OCI-LY3 (cell line): ENCODE measurements at regions not wholly inside any gene's neighbourhood (a gene's known extent, or its start where the extent isn't known, plus 50 kb on each side); places are given as distances from the start of the nearest gene placed in this dataset.

ENCODE experiments used
- H2AFZ ChIP-seq: fragments of 200-600, 300-600 bp; shearing (Covaris generic); 2 replicates; pipeline ENCODE4 v1.6.0; 2014; ENCODE audit warnings: antibody characterized with exemption, low read depth, low read length
- H3K27ac ChIP-seq: fragments of 200-600, 300-600 bp; sonication (generic); 2 replicates; pipeline ENCODE4 v1.5.1; 2014; ENCODE audit warnings: mild to moderate bottlenecking, low read length, moderate library complexity, mixed read lengths
- H3K27me3 ChIP-seq: fragments of 200-600, 300-600 bp; sonication (generic); 2 replicates; pipeline ENCODE4 v1.6.1; 2014; ENCODE audit warnings: low read depth, low read length, mixed read lengths
- H3K36me3 ChIP-seq: fragments of 200-600, 300-600 bp; sonication (generic); replicated peaks from 2 replicates; pipeline ENCODE3; 2014; ENCODE audit warnings: low read depth, low read length, mixed read lengths
- H3K4me1 ChIP-seq: fragments of 300-600, 200-600 bp; sonication (generic); 2 replicates; pipeline ENCODE4 v1.6.1; 2014; ENCODE audit warnings: low read length, mixed read lengths
- H3K4me2 ChIP-seq: fragments of 200-600, 300-600 bp; sonication (generic); 2 replicates; pipeline ENCODE4 v1.6.1; 2014; ENCODE audit warnings: low read length, mixed read lengths
- H3K4me3 ChIP-seq: fragments of 300-600, 200-600 bp; sonication (generic); 2 replicates; pipeline ENCODE4 v1.5.1; 2014; ENCODE audit warnings: antibody characterized with exemption, mild to moderate bottlenecking, low read length, moderate library complexity
- H3K79me2 ChIP-seq: fragments of 300-600, 200-600 bp; shearing (Covaris generic); 2 replicates; pipeline ENCODE4 v1.6.1; 2014; ENCODE audit warnings: mild to moderate bottlenecking, low read length, mixed read lengths
- H3K9ac ChIP-seq: fragments of 300-600, 200-600 bp; shearing (Covaris generic); 2 replicates; pipeline ENCODE4 v1.6.0; 2014; ENCODE audit warnings: mild to moderate bottlenecking, low read length, moderate library complexity
- H3K9me3 ChIP-seq: fragments of 200-600, 300-600 bp; shearing (Covaris generic); 2 replicates; pipeline ENCODE4 v1.6.1; 2014; ENCODE audit warnings: low read length, mixed read lengths; ENCODE audit not compliant: insufficient read depth
- H4K20me1 ChIP-seq: fragments of 200-600, 300-600 bp; sonication (generic); 2 replicates; pipeline ENCODE4 v1.6.1; 2016; ENCODE audit warnings: low read length, mixed read lengths; ENCODE audit not compliant: insufficient read depth
- EZH2phosphoT487 ChIP-seq: fragments of 200-600 bp; shearing (Covaris generic); IDR thresholded peaks from 2 replicates; pipeline ENCODE4 v1.6.1; 2018; ENCODE audit warnings: antibody characterized with exemption, mixed run types, low read depth
- TF ChIP-seq, protein P1 (sequence below): fragments of 200-600, 300-600 bp; sonication (generic); IDR thresholded peaks from 2 replicates; pipeline ENCODE4 v1.5.1; 2014; ENCODE audit warnings: antibody characterized with exemption, low read length, low read depth

DNA sequence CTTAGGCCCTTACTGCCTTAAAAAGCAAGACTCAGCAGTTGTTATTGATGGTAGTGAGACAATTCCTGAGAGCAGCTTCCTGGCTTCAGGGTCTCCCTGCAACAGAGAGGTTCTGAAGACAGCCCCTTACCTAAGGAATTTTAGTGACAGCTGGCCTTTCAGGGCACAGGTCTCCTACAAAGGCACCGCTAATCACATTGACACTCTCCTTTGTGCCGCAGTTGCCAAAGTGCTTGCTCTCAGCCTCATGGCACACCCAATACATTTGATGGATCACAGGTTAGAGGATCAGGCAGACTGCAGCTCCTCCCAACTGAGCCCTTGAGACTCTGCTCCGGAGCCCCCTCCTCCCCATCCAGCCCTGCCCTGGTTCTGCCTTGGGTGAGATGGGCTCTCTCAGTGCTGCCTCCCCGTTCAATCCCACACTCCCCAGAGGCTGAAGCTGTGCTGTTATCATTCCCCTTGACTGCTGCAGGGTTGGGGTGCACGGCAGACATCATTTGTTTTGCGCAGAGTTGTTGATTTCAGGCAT lies 198.2 kb downstream of the EMX2 start:
- H3K4me3 ChIP-seq = no peak overlapping the region
- TF ChIP-seq EZH2phosphoT487 = no peak
- H3K4me2 ChIP-seq = no peak overlapping the region
- H3K79me2 ChIP-seq = no peaks in the 10 kb centered on the region
- no peak overlapping the region for H3K27ac ChIP-seq
- no peaks in the 10 kb centered on the region for H3K9me3 ChIP-seq
- H3K9ac ChIP-seq = no peak overlapping the region
- H2AFZ ChIP-seq = no peak overlapping the region
- no peaks in the 10 kb centered on the region for H3K27me3 ChIP-seq
- no peaks in the 10 kb centered on the region for H3K36me3 ChIP-seq
- no peaks in the 10 kb centered on the region for H4K20me1 ChIP-seq
- H3K4me1 ChIP-seq = no peaks in the 10 kb centered on the region

DNA sequence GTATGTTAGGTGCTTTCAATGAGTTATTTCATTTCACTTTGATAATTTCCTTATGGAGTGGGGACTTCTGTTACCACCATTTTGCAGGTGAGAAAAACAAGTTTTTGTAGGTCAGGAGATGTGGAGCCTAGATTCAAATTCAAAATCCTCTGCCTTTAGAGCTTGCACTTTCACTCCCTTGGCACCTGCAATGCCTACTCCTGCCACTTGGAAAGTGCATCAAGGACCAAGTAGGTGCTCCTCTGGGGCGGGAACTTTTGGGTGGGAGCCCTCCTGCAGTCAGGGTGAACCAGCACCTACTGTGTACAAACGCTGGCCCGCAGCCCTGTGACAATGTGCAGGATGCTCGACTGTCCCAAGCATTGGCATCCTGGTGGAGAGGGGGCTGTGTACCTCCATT lies 199.0 kb downstream of the EMX2 start:
- H3K79me2 ChIP-seq = no peaks in the 10 kb centered on the region
- H4K20me1 ChIP-seq = no peaks in the 10 kb centered on the region
- no peak overlapping the region for H3K4me2 ChIP-seq
- H3K27me3 ChIP-seq = no peaks in the 10 kb centered on the region
- H3K9ac ChIP-seq = no peak overlapping the region
- no peak for TF ChIP-seq EZH2phosphoT487
- H3K4me3 ChIP-seq = no peak overlapping the region
- H3K27ac ChIP-seq = no peak overlapping the region
- no peak overlapping the region for H2AFZ ChIP-seq
- no peaks in the 10 kb centered on the region for H3K36me3 ChIP-seq
- H3K9me3 ChIP-seq = no peaks in the 10 kb centered on the region
- no peaks in the 10 kb centered on the region for H3K4me1 ChIP-seq

DNA sequence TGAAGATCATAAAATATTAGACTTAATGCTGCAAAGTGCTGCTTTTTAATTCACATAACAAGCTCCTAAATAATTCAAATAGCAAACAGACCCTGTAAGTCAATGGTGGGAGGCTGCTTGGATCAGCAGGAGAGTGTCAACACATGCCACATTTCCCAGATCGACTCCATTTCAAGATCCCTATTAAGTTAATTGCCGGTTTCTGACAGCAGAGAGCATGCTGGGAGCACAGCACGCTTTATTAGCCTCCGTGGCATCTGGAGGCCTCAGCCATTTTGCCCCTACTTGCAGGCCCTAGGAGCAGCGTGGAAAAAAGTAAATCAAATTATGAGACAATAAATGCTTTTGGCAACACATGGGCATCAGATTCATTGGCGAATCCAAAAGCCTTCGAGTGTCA lies 201.0 kb downstream of the EMX2 start:
- H3K27me3 ChIP-seq = no peaks in the 10 kb centered on the region
- H3K27ac ChIP-seq = no peak overlapping the region
- H3K4me1 ChIP-seq = no peaks in the 10 kb centered on the region
- no peak overlapping the region for H3K4me3 ChIP-seq
- no peak overlapping the region for H3K9ac ChIP-seq
- no peaks in the 10 kb centered on the region for H3K79me2 ChIP-seq
- H3K9me3 ChIP-seq = no peaks in the 10 kb centered on the region
- TF ChIP-seq, protein P1, sequence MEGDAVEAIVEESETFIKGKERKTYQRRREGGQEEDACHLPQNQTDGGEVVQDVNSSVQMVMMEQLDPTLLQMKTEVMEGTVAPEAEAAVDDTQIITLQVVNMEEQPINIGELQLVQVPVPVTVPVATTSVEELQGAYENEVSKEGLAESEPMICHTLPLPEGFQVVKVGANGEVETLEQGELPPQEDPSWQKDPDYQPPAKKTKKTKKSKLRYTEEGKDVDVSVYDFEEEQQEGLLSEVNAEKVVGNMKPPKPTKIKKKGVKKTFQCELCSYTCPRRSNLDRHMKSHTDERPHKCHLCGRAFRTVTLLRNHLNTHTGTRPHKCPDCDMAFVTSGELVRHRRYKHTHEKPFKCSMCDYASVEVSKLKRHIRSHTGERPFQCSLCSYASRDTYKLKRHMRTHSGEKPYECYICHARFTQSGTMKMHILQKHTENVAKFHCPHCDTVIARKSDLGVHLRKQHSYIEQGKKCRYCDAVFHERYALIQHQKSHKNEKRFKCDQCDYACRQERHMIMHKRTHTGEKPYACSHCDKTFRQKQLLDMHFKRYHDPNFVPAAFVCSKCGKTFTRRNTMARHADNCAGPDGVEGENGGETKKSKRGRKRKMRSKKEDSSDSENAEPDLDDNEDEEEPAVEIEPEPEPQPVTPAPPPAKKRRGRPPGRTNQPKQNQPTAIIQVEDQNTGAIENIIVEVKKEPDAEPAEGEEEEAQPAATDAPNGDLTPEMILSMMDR = no peak
- no peaks in the 10 kb centered on the region for H4K20me1 ChIP-seq
- H3K4me2 ChIP-seq = no peak overlapping the region
- H2AFZ ChIP-seq = no peak overlapping the region
- no peaks in the 10 kb centered on the region for H3K36me3 ChIP-seq

DNA sequence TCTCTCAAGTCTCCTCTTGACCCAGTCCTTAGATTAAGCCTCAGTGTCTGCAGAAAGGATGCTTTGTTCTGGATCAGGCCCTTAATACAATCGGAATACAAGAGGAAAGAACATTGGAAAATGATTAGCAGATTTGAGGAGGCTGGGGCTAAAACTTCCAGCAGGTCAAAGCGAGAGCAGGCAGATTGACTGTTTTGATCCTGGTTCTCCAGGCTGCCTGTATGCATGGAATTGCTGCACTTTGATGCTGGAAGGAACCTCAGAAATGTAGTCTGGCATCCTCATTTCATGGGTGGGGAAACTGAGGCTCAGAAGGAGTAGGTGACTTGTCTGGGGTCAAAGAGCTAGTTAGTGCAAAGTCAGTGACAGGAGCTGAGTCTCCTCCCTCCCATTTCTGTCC lies 202.8 kb downstream of the EMX2 start:
- no peaks in the 10 kb centered on the region for H3K79me2 ChIP-seq
- H3K9ac ChIP-seq = no peak overlapping the region
- no peaks in the 10 kb centered on the region for H3K27me3 ChIP-seq
- no peaks in the 10 kb centered on the region for H3K36me3 ChIP-seq
- TF ChIP-seq, protein P1 = no peak
- TF ChIP-seq EZH2phosphoT487 = no peak
- H3K4me1 ChIP-seq = no peaks in the 10 kb centered on the region
- H4K20me1 ChIP-seq = no peaks in the 10 kb centered on the region
- H3K27ac ChIP-seq = no peak overlapping the region
- no peak overlapping the region for H3K4me3 ChIP-seq
- no peaks in the 10 kb centered on the region for H3K9me3 ChIP-seq
- H2AFZ ChIP-seq = no peak overlapping the region
- no peak overlapping the region for H3K4me2 ChIP-seq

DNA sequence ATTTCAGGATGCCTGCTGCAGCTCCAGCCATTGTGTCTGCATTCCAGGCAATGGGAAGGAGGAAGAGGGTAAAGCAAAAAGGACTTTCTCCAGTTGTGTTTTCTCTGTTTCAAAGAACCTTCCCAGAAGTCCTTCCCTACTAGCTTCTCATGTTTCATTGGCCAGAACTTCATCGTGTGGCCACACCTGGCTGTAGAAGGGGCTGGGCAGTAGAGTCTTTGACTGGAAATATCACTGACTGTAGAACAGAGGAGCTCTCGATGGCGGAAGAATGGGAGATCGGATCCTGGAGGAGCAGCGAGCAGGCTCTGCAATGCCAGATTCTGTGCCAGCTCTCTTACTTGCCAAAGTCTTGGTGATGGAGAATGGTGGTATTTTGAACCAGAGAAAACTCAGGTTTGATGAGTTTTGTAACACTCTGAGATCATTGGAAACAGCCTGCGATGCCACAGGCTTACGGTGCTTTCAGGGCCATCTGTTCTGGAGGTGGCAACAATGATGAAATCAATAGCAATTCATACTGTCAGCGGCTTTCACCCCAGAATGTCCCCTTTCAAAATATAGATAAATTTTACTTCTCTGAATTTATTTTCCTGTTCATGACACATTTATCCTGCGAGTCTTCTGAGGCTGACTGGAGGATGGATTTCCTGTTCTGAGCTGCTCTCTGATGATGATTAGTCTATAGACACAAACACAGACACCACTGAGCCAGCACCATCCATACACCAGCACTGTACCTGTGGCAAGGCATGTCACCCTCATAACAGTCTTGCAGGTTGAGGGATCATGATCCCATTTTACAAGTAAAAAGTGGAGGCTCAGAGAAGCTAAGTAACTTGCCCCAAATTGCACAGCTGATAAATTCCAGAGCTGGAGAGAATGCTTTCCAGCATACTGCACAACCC lies 204.2 kb downstream of the EMX2 start:
- Histone ChIP-seq H3K27me3 (no peaks in the 10 kb centered on the region), H3K4me2 (no peak overlapping the region), H3K36me3 (no peaks in the 10 kb centered on the region), H3K79me2 (no peaks in the 10 kb centered on the region), H3K27ac (no peak overlapping the region), H3K9me3 (no peaks in the 10 kb centered on the region), H3K4me3 (no peak overlapping the region), H2AFZ (no peak overlapping the region), H3K9ac (no peak overlapping the region), H4K20me1 (no peaks in the 10 kb centered on the region), H3K4me1 (no peaks in the 10 kb centered on the region)
- TF ChIP-seq EZH2phosphoT487 = no peak
- TF ChIP-seq, protein P1 = no peak
